ENCODE measurements at regions not wholly inside any gene's neighbourhood (a gene's known extent, or its start where the extent isn't known, plus 50 kb on each side); places are given as distances from the start of the nearest gene placed in this dataset.

- H3K36me3 ChIP-seq (ENCODE audit: control insufficient read depth, insufficient read depth, low read length), result no peaks in the 10 kb centered on the region
Observed at GRCh38 chr12:115611477-115611876, 666.0 kb downstream of the MED13L start.

GRCh38 chr12:115609347-115609746, 668.1 kb downstream of the MED13L start:
- Mint-ChIP-seq H3K4me3 (no peak overlapping the region), H3K9me3 (peaks cover 0 to 6% (median 0%) of the 10 kb centered on the region in 7 donors), H3K36me3 (no peaks in the 10 kb centered on the region), H3K4me1 (no peaks in the 10 kb centered on the region), H3K27me3 (no peaks in the 10 kb centered on the region), H3K27ac (no peak overlapping the region)
- Histone ChIP-seq H3K27me3 (ENCODE audit: control insufficient read depth, insufficient read depth, low read length) (no peaks in the 10 kb centered on the region), H3K27ac (ENCODE audit: insufficient read depth, low read length, poor library complexity, severe bottlenecking) (no peak overlapping the region), H3K4me3 (ENCODE audit: low read depth, low read length) (no peak overlapping the region), H3K36me3 (ENCODE audit: control insufficient read depth, insufficient read depth, low read length) (no peaks in the 10 kb centered on the region), H3K9me3 (ENCODE audit: control insufficient read depth in 2 of 2, low read length in 2 of 2) (no peaks in the 10 kb centered on the region), H3K4me1 (ENCODE audit: control insufficient read depth, insufficient read depth, low read length, poor library complexity, severe bottlenecking) (no peaks in the 10 kb centered on the region)
- DNase-seq (no peak), ATAC-seq (ENCODE audit: low read depth in 2 of 2) (no peak)

More at GRCh38 chr12:115611477-115611876, 666.0 kb downstream of the MED13L start:
- Mint-ChIP-seq H3K9me3 (peaks cover 0 to 3% (median under 1%) of the 10 kb centered on the region in 7 donors), H3K4me1 (no peaks in the 10 kb centered on the region), H3K27ac (no peak overlapping the region), H3K4me3 (no peak overlapping the region), H3K27me3 (peaks cover 2% of the 10 kb centered on the region), H3K36me3 (no peaks in the 10 kb centered on the region)
- Histone ChIP-seq H3K27me3 (ENCODE audit: control insufficient read depth, insufficient read depth, low read length) (no peaks in the 10 kb centered on the region), H3K9me3 (ENCODE audit: control insufficient read depth in 2 of 2, low read length in 2 of 2) (no peaks in the 10 kb centered on the region), H3K4me1 (ENCODE audit: control insufficient read depth, insufficient read depth, low read length, poor library complexity, severe bottlenecking) (no peaks in the 10 kb centered on the region), H3K27ac (ENCODE audit: insufficient read depth, low read length, poor library complexity, severe bottlenecking) (no peak overlapping the region), H3K4me3 (ENCODE audit: low read depth, low read length) (no peak overlapping the region)
- no peak for DNase-seq
- no peak for ATAC-seq (ENCODE audit: low read depth in 2 of 2)

- Histone ChIP-seq H3K4me3 (ENCODE audit: low read depth, low read length) (no peak overlapping the region), H3K4me1 (ENCODE audit: control insufficient read depth, insufficient read depth, low read length, poor library complexity, severe bottlenecking) (no peaks in the 10 kb centered on the region), H3K27me3 (ENCODE audit: control insufficient read depth, insufficient read depth, low read length) (no peaks in the 10 kb centered on the region), H3K27ac (ENCODE audit: insufficient read depth, low read length, poor library complexity, severe bottlenecking) (no peak overlapping the region), H3K36me3 (ENCODE audit: control insufficient read depth, insufficient read depth, low read length) (no peaks in the 10 kb centered on the region), H3K9me3 (ENCODE audit: control insufficient read depth in 2 of 2, low read length in 2 of 2) (no peaks in the 10 kb centered on the region)
- DNase-seq (no peak), ATAC-seq (ENCODE audit: low read depth in 2 of 2) (no peak)
- Mint-ChIP-seq H3K4me3 (no peak overlapping the region), H3K9me3 (peaks cover 0 to 6% (median 0%) of the 10 kb centered on the region in 7 donors), H3K4me1 (no peaks in the 10 kb centered on the region), H3K27ac (no peak overlapping the region), H3K27me3 (no peaks in the 10 kb centered on the region), H3K36me3 (no peaks in the 10 kb centered on the region)
Observed at GRCh38 chr12:115606040-115606439, 671.5 kb downstream of the MED13L start.

- no peaks in the 10 kb centered on the region for H3K36me3 Mint-ChIP-seq
- no peaks in the 10 kb centered on the region for H3K27me3 Mint-ChIP-seq
Observed at GRCh38 chr12:115598871-115599811, 678.4 kb downstream of the MED13L start.

GRCh38 chr12:115597157-115597712, 680.3 kb downstream of the MED13L start:
- no peak for ATAC-seq (ENCODE audit: low read depth in 2 of 2)
- Histone ChIP-seq H3K36me3 (ENCODE audit: control insufficient read depth, insufficient read depth, low read length) (no peaks in the 10 kb centered on the region), H3K27me3 (ENCODE audit: control insufficient read depth, insufficient read depth, low read length) (no peaks in the 10 kb centered on the region), H3K27ac (ENCODE audit: insufficient read depth, low read length, poor library complexity, severe bottlenecking) (no peak overlapping the region), H3K9me3 (ENCODE audit: control insufficient read depth in 2 of 2, low read length in 2 of 2) (peaks cover 0 to 2% of the 10 kb centered on the region in 2 experiments), H3K4me1 (ENCODE audit: control insufficient read depth, insufficient read depth, low read length, poor library complexity, severe bottlenecking) (no peaks in the 10 kb centered on the region), H3K4me3 (ENCODE audit: low read depth, low read length) (no peak overlapping the region)
- no peaks in the 10 kb centered on the region for H3K36me3 Mint-ChIP-seq
- no peak overlapping the region for H3K4me3 Mint-ChIP-seq
- no peaks in the 10 kb centered on the region for H3K27me3 Mint-ChIP-seq
- no peak for DNase-seq
- peaks cover 0 to 8% (median 0%) of the 10 kb centered on the region in 7 donors for H3K9me3 Mint-ChIP-seq
- H3K27ac Mint-ChIP-seq, result no peak overlapping the region
- no peaks in the 10 kb centered on the region for H3K4me1 Mint-ChIP-seq

More at GRCh38 chr12:115598871-115599811, 678.4 kb downstream of the MED13L start:
- Histone ChIP-seq H3K36me3 (ENCODE audit: control insufficient read depth, insufficient read depth, low read length) (no peaks in the 10 kb centered on the region), H3K27me3 (ENCODE audit: control insufficient read depth, insufficient read depth, low read length) (no peaks in the 10 kb centered on the region), H3K27ac (ENCODE audit: insufficient read depth, low read length, poor library complexity, severe bottlenecking) (no peak overlapping the region), H3K9me3 (ENCODE audit: control insufficient read depth in 2 of 2, low read length in 2 of 2) (peaks cover 0 to 2% of the 10 kb centered on the region in 2 experiments), H3K4me1 (ENCODE audit: control insufficient read depth, insufficient read depth, low read length, poor library complexity, severe bottlenecking) (no peaks in the 10 kb centered on the region), H3K4me3 (ENCODE audit: low read depth, low read length) (no peak overlapping the region)
- DNase-seq (no peak), ATAC-seq (ENCODE audit: low read depth in 2 of 2) (no peak)
- Mint-ChIP-seq H3K4me3 (no peak overlapping the region), H3K27ac (no peak overlapping the region), H3K9me3 (peaks cover 0 to 7% (median 0%) of the 10 kb centered on the region in 7 donors), H3K4me1 (no peaks in the 10 kb centered on the region)

GRCh38 chr12:115588131-115588530, 689.4 kb downstream of the MED13L start:
- Histone ChIP-seq H3K4me3 (ENCODE audit: low read depth, low read length) (no peak overlapping the region), H3K27ac (ENCODE audit: insufficient read depth, low read length, poor library complexity, severe bottlenecking) (no peak overlapping the region), H3K4me1 (ENCODE audit: control insufficient read depth, insufficient read depth, low read length, poor library complexity, severe bottlenecking) (no peaks in the 10 kb centered on the region), H3K36me3 (ENCODE audit: control insufficient read depth, insufficient read depth, low read length) (no peaks in the 10 kb centered on the region), H3K9me3 (ENCODE audit: control insufficient read depth in 2 of 2, low read length in 2 of 2) (no peaks in the 10 kb centered on the region), H3K27me3 (ENCODE audit: control insufficient read depth, insufficient read depth, low read length) (no peaks in the 10 kb centered on the region)
- Mint-ChIP-seq H3K4me3 (no peak overlapping the region), H3K27ac (no peak overlapping the region), H3K27me3 (no peaks in the 10 kb centered on the region), H3K36me3 (no peaks in the 10 kb centered on the region), H3K9me3 (peaks cover 0 to 20% (median 0%) of the 10 kb centered on the region in 7 donors), H3K4me1 (no peaks in the 10 kb centered on the region)
- ATAC-seq (ENCODE audit: low read depth in 2 of 2) (no peak), DNase-seq (no peak)

- Histone ChIP-seq H3K4me1 (ENCODE audit: control insufficient read depth, insufficient read depth, low read length, poor library complexity, severe bottlenecking) (no peaks in the 10 kb centered on the region), H3K27me3 (ENCODE audit: control insufficient read depth, insufficient read depth, low read length) (no peaks in the 10 kb centered on the region), H3K4me3 (ENCODE audit: low read depth, low read length) (no peak overlapping the region), H3K9me3 (ENCODE audit: control insufficient read depth in 2 of 2, low read length in 2 of 2) (no peaks in the 10 kb centered on the region), H3K36me3 (ENCODE audit: control insufficient read depth, insufficient read depth, low read length) (no peaks in the 10 kb centered on the region), H3K27ac (ENCODE audit: insufficient read depth, low read length, poor library complexity, severe bottlenecking) (no peak overlapping the region)
- Mint-ChIP-seq H3K4me3 (no peak overlapping the region), H3K36me3 (no peaks in the 10 kb centered on the region), H3K27ac (no peak overlapping the region), H3K9me3 (peaks cover 0 to 20% (median 0%) of the 10 kb centered on the region in 7 donors), H3K4me1 (no peaks in the 10 kb centered on the region), H3K27me3 (no peaks in the 10 kb centered on the region)
- ATAC-seq (ENCODE audit: low read depth in 2 of 2) (no peak), DNase-seq (no peak)
Observed at GRCh38 chr12:115584156-115584555, 693.3 kb downstream of the MED13L start.
